ENCODE measurements at regions not wholly inside any gene's neighbourhood (a gene's known extent, or its start where the extent isn't known, plus 50 kb on each side); places are given as distances from the start of the nearest gene placed in this dataset.
"Not testable (repeated sequence)": the region's sequence is repeated elsewhere in the genome, so short reads cannot be mapped to it uniquely, and the experiment has no call there.

- no peak for DNase-seq
Measured at GRCh38 chr1:169019419-169020058, 87.0 kb upstream of the ATP1B1 start.

- no peak for DNase-seq
Measured at GRCh38 chr1:169020684-169021083, 85.8 kb upstream of the ATP1B1 start.

DNA sequence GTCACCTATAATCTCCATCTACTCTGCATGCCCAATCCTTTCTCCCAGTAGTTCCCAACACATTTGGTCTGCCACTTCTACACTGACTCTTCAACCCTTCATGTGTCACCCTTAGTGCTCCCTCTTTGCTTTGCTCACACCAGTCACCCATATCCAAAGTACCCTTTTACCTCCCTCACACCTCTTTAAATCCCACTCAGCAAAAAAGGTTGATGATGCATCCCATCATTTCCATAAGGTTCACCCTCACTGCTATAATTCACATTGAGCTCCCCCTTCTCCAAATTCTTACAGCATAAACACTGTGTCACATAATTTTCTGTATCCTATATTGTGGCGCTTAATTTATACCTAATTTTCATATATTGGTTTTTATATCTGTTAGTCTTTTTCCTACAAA is 83.8 kb upstream of the ATP1B1 start:
- DNase-seq: no peak

DNA sequence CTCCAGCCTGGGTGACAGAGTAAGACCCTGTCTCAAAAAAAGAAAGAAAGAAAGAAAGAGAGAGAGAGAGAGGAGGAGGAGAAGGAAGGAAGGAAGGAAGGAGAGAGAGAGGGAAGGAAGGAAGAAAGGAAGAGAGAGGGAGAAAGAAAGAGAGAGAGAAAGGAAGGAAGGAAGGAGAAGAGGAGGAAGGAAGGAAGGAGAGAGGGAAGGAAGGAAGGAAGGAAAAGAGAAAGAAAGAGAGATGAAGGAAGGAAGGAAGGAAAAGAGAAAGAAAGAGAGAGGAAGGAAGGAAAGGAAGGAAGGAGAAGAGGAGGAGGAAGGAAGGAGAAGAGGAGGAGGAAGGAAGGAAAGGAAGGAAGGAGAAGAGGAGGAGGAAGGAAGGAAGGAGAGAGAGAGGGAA is 82.2 kb upstream of the ATP1B1 start:
- DNase-seq: no peak

DNA sequence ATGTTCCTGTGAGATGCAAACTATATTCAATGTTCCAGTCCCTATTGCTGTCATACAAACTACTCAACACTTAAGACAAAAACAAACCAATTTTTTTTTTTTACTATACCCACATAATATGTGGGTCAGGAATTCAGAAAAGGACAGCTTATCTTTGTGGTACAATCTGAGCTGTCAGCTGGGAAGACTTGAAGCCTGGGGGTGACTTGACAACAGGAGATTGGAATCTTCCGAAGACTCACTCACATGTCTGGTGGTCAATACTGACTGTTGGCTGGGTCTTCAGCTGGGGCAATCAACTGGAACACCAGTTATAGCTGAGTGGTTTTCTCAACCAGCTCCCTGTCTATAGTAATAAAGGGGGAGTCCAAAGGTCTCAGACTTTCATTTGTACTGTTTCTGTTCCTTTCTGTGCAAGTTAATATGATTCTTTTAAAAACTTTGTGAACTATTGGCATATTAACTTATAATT is 81.7 kb upstream of the ATP1B1 start:
- DNase-seq: no peak

- DNase-seq: no peak
Measured at GRCh38 chr1:169025412-169025811, 81.1 kb upstream of the ATP1B1 start.

- DNase-seq: no peak
Measured at GRCh38 chr1:169027607-169028320, 78.7 kb upstream of the ATP1B1 start.

GRCh38 chr1:169031566-169032224 is 74.8 kb upstream of the ATP1B1 start:
- DNase-seq: no peak

- DNase-seq: no peak
Measured at GRCh38 chr1:169041366-169041765, 65.1 kb upstream of the ATP1B1 start.

GRCh38 chr1:169042377-169042776 is 64.1 kb upstream of the ATP1B1 start:
- no peak for DNase-seq

GRCh38 chr1:169043823-169044222 is 62.7 kb upstream of the ATP1B1 start:
- no peak for DNase-seq

GRCh38 chr1:169044296-169044695 is 62.2 kb upstream of the ATP1B1 start:
- DNase-seq: peak; percentile 35

- DNase-seq: no peak
Measured at GRCh38 chr1:169044971-169045370, 61.5 kb upstream of the ATP1B1 start.

GRCh38 chr1:169046671-169047070 is 59.8 kb upstream of the ATP1B1 start:
- no peak for DNase-seq

DNA sequence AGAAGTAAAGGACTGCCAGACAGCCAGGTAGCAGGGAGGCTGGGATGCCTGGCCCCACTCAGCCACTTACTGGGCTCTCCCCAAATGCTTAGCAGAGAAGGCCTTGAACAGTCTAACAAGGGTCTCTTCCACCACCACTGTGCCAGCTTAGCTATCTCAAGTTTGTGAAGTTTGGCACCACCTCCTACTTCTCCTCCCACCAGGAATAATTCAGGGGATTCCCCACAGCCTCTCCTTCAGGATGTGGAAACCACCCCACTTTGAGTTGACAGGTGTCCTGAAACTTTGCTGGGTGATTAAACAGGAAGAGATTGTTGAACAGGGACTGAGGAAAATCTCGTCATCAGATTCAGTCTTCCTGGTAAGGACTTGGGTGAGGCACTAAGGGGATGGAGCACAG is 59.4 kb upstream of the ATP1B1 start:
- peak; percentile 27 for DNase-seq

DNA sequence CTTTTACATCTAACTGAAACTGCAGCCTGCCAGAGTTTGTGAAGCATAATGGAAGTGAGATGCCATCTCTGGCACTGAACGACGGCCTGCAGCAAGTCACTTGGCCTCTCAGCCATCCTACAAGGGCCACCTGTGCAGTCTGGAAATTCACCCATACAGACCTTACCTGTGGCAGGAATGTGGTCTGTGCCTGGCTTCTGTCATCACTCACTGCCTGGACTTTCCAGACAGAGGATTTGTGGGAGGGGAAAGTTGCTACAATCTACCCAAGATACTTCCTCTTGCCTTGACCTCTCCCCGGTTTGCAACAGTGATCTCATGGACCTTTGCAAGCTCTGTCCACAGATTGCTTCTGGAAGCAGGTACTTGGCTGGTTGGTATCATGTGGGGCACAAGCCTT is 58.4 kb upstream of the ATP1B1 start:
- peak; percentile 9 for DNase-seq

DNA sequence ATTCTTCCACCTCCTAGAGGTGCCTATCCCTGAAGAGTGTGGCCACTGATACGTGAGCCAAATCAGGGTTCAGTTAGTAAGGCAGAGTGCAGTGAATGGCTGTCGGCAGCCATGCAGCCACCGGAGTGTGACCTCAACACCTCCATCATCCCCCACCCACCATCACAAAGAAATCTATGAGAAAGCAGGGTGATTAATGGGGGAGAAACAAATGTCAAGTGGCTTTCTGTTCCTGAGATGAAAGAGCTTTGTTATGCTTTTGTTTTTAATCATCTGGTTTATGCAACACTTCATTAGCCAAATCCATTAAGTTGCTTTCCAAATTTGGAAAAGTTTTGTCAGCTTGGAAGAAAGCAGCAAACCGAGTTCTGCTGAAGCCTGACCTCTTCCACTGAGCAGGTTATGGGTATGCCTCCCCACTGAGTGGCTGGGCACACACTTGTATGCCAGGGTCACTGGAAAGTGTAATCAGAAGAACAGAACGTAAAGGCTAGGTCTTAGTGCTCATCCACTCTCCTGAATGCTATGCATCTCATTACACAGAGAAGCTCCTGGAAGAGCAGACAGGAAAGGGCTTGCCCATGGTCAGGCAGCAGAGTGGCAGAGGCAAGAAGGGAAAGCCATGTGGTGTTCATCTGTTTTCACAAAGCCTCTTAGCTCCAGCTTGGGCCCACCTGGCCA is 57.1 kb upstream of the ATP1B1 start:
- peak; percentile 61 for DNase-seq

DNA sequence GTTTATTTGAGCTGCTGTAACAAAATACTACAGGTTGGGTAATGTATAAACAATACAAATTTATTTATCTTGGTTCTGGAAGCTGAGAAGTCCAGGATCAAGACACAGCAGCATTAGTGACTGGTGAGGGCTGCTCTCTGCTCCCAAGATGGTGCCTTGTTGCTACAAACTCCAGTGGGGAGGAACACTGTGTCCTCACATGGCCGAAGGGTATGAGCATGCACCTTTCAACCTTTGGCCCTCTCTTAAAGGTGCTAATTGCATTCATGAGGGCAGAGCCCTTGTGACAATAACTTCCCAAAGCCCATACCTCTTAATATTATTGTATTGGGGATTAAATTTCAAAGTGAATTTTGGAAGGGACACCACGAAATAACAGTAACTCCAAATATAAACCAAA is 55.3 kb upstream of the ATP1B1 start:
- DNase-seq: no peak

DNA sequence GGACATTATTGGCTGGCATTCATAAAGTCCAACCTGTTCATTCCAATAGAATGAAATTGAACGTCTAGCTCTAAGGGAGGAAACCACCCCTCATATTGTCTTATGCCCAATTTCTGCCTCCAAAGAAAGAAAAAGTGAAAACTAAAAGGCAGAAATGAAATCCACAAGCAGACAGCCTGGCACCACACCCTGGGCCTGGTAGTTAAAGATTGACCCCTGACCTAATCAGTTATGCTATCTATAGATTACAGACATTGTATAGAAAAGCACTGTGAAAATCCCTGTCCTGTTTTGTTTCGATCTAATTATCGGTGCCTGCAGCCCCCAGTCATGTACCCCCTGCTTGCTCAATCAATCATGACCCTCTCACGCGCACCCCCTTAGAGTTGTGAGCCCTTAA is 54.3 kb upstream of the ATP1B1 start:
- DNase-seq: not testable (repeated sequence)

- no peak for DNase-seq
Measured at GRCh38 chr1:169052727-169053126, 53.8 kb upstream of the ATP1B1 start.

- no peak for DNase-seq
Measured at GRCh38 chr1:169053196-169053595, 53.3 kb upstream of the ATP1B1 start.
